ENCODE measurements at regions not wholly inside any gene's neighbourhood (a gene's known extent, or its start where the extent isn't known, plus 50 kb on each side); places are given as distances from the start of the nearest gene placed in this dataset.

- H3K36me3 Mint-ChIP-seq (ENCODE audit: insufficient read depth, unreplicated experiment) = no peaks in the 10 kb centered on the region
- peaks cover 7% of the 10 kb centered on the region for H3K9me3 Mint-ChIP-seq (ENCODE audit: low read depth, unreplicated experiment)
- BruUV-seq (replicated peaks) = no TSS peak
- intact Hi-C loops (cut with micrococcal nuclease; ENCODE audit: unreplicated experiment) = no loop called here
- no peaks in the 10 kb centered on the region for H3K27me3 Mint-ChIP-seq (ENCODE audit: unreplicated experiment)
- H3K27ac Mint-ChIP-seq (ENCODE audit: unreplicated experiment) = no peak overlapping the region
- H3K4me1 Mint-ChIP-seq (ENCODE audit: low read depth, unreplicated experiment) = no peaks in the 10 kb centered on the region
- CTCF ChIA-PET = no interaction called here
- H3K4me3 Mint-ChIP-seq (ENCODE audit: low read depth, unreplicated experiment) = no peak overlapping the region
- no peak for DNase-seq
- no peak for TF ChIP-seq CTCF (IDR thresholded peaks at IDR 0.05; ENCODE audit: unreplicated experiment)
Measured at GRCh38 chr3:164864454-164864853, 213.8 kb downstream of the SI start.

- H3K36me3 Mint-ChIP-seq (ENCODE audit: insufficient read depth, unreplicated experiment) = no peaks in the 10 kb centered on the region
- TF ChIP-seq CTCF (IDR thresholded peaks at IDR 0.05; ENCODE audit: unreplicated experiment) = no peak
- no peak overlapping the region for H3K4me3 Mint-ChIP-seq (ENCODE audit: low read depth, unreplicated experiment)
- intact Hi-C loops (cut with micrococcal nuclease; ENCODE audit: unreplicated experiment) = no loop called here
- no peaks in the 10 kb centered on the region for H3K9me3 Mint-ChIP-seq (ENCODE audit: low read depth, unreplicated experiment)
- H3K27me3 Mint-ChIP-seq (ENCODE audit: unreplicated experiment) = no peaks in the 10 kb centered on the region
- CTCF ChIA-PET = no interaction called here
- no peak for DNase-seq
- H3K4me1 Mint-ChIP-seq (ENCODE audit: low read depth, unreplicated experiment) = no peaks in the 10 kb centered on the region
- H3K27ac Mint-ChIP-seq (ENCODE audit: unreplicated experiment) = no peak overlapping the region
- BruUV-seq (replicated peaks) = no TSS peak
Measured at GRCh38 chr3:164852866-164853265, 225.4 kb downstream of the SI start.

GRCh38 chr3:164851905-164852304 lies 226.4 kb downstream of the SI start:
- Mint-ChIP-seq H3K27ac (ENCODE audit: unreplicated experiment) (no peak overlapping the region), H3K4me1 (ENCODE audit: low read depth, unreplicated experiment) (no peaks in the 10 kb centered on the region), H3K36me3 (ENCODE audit: insufficient read depth, unreplicated experiment) (no peaks in the 10 kb centered on the region), H3K9me3 (ENCODE audit: low read depth, unreplicated experiment) (no peaks in the 10 kb centered on the region), H3K4me3 (ENCODE audit: low read depth, unreplicated experiment) (no peak overlapping the region), H3K27me3 (ENCODE audit: unreplicated experiment) (no peaks in the 10 kb centered on the region)
- no TSS peak for BruUV-seq (replicated peaks)
- TF ChIP-seq CTCF (IDR thresholded peaks at IDR 0.05; ENCODE audit: unreplicated experiment) = no peak
- CTCF ChIA-PET = interaction anchor here (0.6 kb wide), 1 partner anchor 179 kb away, joined by 3 read pairs; no protein-coding TSS in a partner anchor
- intact Hi-C loops (cut with micrococcal nuclease; ENCODE audit: unreplicated experiment) = no loop called here
- DNase-seq = no peak

DNA sequence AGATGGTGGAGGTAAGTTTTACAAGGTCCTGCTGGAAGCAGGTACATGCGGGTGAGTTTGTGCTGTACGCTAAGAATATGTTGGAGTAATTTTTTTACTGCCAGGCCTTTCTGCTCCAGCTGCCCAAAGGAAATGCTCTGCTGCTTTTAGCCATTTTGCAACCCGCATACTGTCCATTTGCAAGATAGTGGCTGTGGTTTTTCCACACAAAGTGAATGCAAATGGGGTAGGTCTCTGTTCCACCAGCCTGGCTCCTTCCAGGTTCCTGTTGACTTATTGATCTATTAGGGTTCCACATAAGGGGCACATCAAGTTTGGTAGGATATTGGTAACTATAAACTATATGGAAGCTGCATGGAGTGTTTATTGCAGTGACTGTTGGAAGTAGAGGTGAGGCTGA lies 227.1 kb downstream of the SI start:
- BruUV-seq (replicated peaks) = no TSS peak
- Mint-ChIP-seq H3K9me3 (ENCODE audit: low read depth, unreplicated experiment) (no peaks in the 10 kb centered on the region), H3K36me3 (ENCODE audit: insufficient read depth, unreplicated experiment) (no peaks in the 10 kb centered on the region), H3K4me3 (ENCODE audit: low read depth, unreplicated experiment) (no peak overlapping the region), H3K4me1 (ENCODE audit: low read depth, unreplicated experiment) (no peaks in the 10 kb centered on the region), H3K27ac (ENCODE audit: unreplicated experiment) (no peak overlapping the region), H3K27me3 (ENCODE audit: unreplicated experiment) (no peaks in the 10 kb centered on the region)
- CTCF ChIA-PET = no interaction called here
- TF ChIP-seq CTCF (IDR thresholded peaks at IDR 0.05; ENCODE audit: unreplicated experiment) = no peak
- DNase-seq = no peak
- intact Hi-C loops (cut with micrococcal nuclease; ENCODE audit: unreplicated experiment) = no loop called here

DNA sequence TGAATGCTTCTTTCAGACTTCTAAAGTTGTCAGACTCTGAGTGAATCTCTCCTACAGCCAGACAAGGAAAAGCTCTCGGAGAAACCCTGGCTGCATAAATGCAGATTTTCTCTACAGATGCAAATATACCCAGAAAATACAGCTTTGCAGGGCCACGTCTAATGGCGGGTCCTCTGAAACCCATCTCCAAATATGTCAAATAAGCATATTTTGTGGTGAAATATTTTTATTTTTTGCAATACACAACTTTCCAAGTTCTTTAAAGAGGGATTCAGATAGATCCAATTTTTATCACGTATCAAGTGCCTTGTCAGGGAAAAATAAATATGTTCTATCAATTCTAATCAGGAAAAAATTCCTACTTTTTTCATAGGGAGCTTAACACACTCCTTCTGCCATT lies 229.4 kb downstream of the SI start:
- Mint-ChIP-seq H3K27me3 (ENCODE audit: unreplicated experiment) (no peaks in the 10 kb centered on the region), H3K36me3 (ENCODE audit: insufficient read depth, unreplicated experiment) (no peaks in the 10 kb centered on the region), H3K4me1 (ENCODE audit: low read depth, unreplicated experiment) (no peaks in the 10 kb centered on the region), H3K9me3 (ENCODE audit: low read depth, unreplicated experiment) (no peaks in the 10 kb centered on the region), H3K27ac (ENCODE audit: unreplicated experiment) (no peak overlapping the region), H3K4me3 (ENCODE audit: low read depth, unreplicated experiment) (no peak overlapping the region)
- BruUV-seq (replicated peaks) = no TSS peak
- DNase-seq = no peak
- CTCF ChIA-PET = no interaction called here
- no peak for TF ChIP-seq CTCF (IDR thresholded peaks at IDR 0.05; ENCODE audit: unreplicated experiment)
- intact Hi-C loops (cut with micrococcal nuclease; ENCODE audit: unreplicated experiment) = no loop called here

Measured in Calu3 (cell line).